CD4-positive, alpha-beta T cell treated with Interleukin-17A for 1 hour (primary cell): ENCODE measurements at regions not wholly inside any gene's neighbourhood (a gene's known extent, or its start where the extent isn't known, plus 50 kb on each side); places are given as distances from the start of the nearest gene placed in this dataset.
"Not testable (repeated sequence)": the region's sequence is repeated elsewhere in the genome, so short reads cannot be mapped to it uniquely, and the experiment has no call there.

ENCODE experiments used
- DNase-seq: peaks from one replicate; pipeline ENCODE4 v3.0.0-alpha.2; 2020

GRCh38 chr3:176412771-176413170 is 784.5 kb downstream of the TBL1XR1 start:
- DNase-seq = no peak

GRCh38 chr3:176403531-176403930 is 793.8 kb downstream of the TBL1XR1 start:
- DNase-seq = no peak

- DNase-seq = no peak
Observed at GRCh38 chr3:176401211-176401610, 796.1 kb downstream of the TBL1XR1 start.

GRCh38 chr3:176399193-176399592 is 798.1 kb downstream of the TBL1XR1 start:
- no peak for DNase-seq

- DNase-seq = no peak
Observed at GRCh38 chr3:176395240-176395639, 802.0 kb downstream of the TBL1XR1 start.

GRCh38 chr3:176378789-176379188 is 818.5 kb downstream of the TBL1XR1 start:
- no peak for DNase-seq

- no peak for DNase-seq
Observed at GRCh38 chr3:176376531-176376930, 820.8 kb downstream of the TBL1XR1 start.

- DNase-seq = no peak
Observed at GRCh38 chr3:176375519-176375918, 821.8 kb downstream of the TBL1XR1 start.

GRCh38 chr3:176362191-176362731 is 835.0 kb downstream of the TBL1XR1 start:
- no peak for DNase-seq

- no peak for DNase-seq
Observed at GRCh38 chr3:176359211-176359610, 838.1 kb downstream of the TBL1XR1 start.

- no peak for DNase-seq
Observed at GRCh38 chr3:176357891-176358290, 839.4 kb downstream of the TBL1XR1 start.

GRCh38 chr3:176354843-176355242 is 842.4 kb downstream of the TBL1XR1 start:
- no peak for DNase-seq

GRCh38 chr3:176352716-176353334 is 844.5 kb downstream of the TBL1XR1 start:
- DNase-seq = no peak

GRCh38 chr3:176351408-176351807 is 845.9 kb downstream of the TBL1XR1 start:
- DNase-seq = no peak

- DNase-seq = no peak
Observed at GRCh38 chr3:176349706-176350105, 847.6 kb downstream of the TBL1XR1 start.

GRCh38 chr3:176347424-176348146 is 849.7 kb downstream of the TBL1XR1 start:
- no peak for DNase-seq

GRCh38 chr3:176341963-176342362 is 855.3 kb downstream of the TBL1XR1 start:
- no peak for DNase-seq

- no peak for DNase-seq
Observed at GRCh38 chr3:176328666-176329065, 868.6 kb downstream of the TBL1XR1 start.

GRCh38 chr3:176328198-176328597 is 869.1 kb downstream of the TBL1XR1 start:
- DNase-seq = no peak

GRCh38 chr3:176326894-176327490 is 870.3 kb downstream of the TBL1XR1 start:
- not testable (repeated sequence) for DNase-seq

GRCh38 chr3:176321532-176321931 is 875.8 kb downstream of the TBL1XR1 start:
- DNase-seq = not testable (repeated sequence)

- DNase-seq = no peak
Observed at GRCh38 chr3:176321099-176321498, 876.2 kb downstream of the TBL1XR1 start.

GRCh38 chr3:176313426-176313825 is 883.9 kb downstream of the TBL1XR1 start:
- DNase-seq = no peak

- no peak for DNase-seq
Observed at GRCh38 chr3:176310641-176311040, 886.6 kb downstream of the TBL1XR1 start.
